Hepatocyte (in vitro differentiated cells): ENCODE measurements at regions not wholly inside any gene's neighbourhood (a gene's known extent, or its start where the extent isn't known, plus 50 kb on each side); places are given as distances from the start of the nearest gene placed in this dataset.

Experiments used
- DNase-seq: peaks from one replicate; pipeline ENCODE4 v3.0.0-alpha.2; 2016; ENCODE audit warnings: low spot score
- H2AFZ ChIP-seq: fragments of 200-600 bp; sonication (generic); 2 replicates; pipeline ENCODE4 v1.6.0; 2016; ENCODE audit warnings: antibody characterized with exemption, mild to moderate bottlenecking
- H3K27ac ChIP-seq: fragments of 200-600 bp; sonication (generic); 2 replicates; pipeline ENCODE4 v1.5.1; 2016; ENCODE audit warnings: mild to moderate bottlenecking
- H3K27me3 ChIP-seq: fragments of 200-600 bp; sonication (generic); 2 replicates; pipeline ENCODE4 v1.6.1; 2016
- H3K36me3 ChIP-seq: fragments of 200-600 bp; sonication (generic); replicated peaks from 2 replicates; pipeline ENCODE4 v1.5.1; 2016; ENCODE audit warnings: low read depth; ENCODE audit not compliant: insufficient read depth
- H3K4me1 ChIP-seq: fragments of 200-600 bp; sonication (generic); 2 replicates; pipeline ENCODE4 v1.5.1; 2016; ENCODE audit warnings: mild to moderate bottlenecking, moderate library complexity; ENCODE audit not compliant: insufficient read depth
- H3K4me2 ChIP-seq: fragments of 200-600 bp; sonication (generic); 2 replicates; pipeline ENCODE4 v1.6.0; 2016
- H3K4me3 ChIP-seq: fragments of 200-600 bp; sonication (generic); 2 replicates; pipeline ENCODE4 v1.5.1; 2016; ENCODE audit warnings: mild to moderate bottlenecking
- H3K79me2 ChIP-seq: fragments of 200-600 bp; sonication (generic); 2 replicates; pipeline ENCODE4 v1.6.0; 2017; ENCODE audit warnings: mild to moderate bottlenecking
- H3K9me2 ChIP-seq: fragments of 200-600 bp; sonication (generic); replicated peaks from 2 replicates; pipeline ENCODE4 v1.6.0; 2017; ENCODE audit warnings: mild to moderate bottlenecking; ENCODE audit not compliant: insufficient read depth
- H3K9me3 ChIP-seq: fragments of 200-600 bp; sonication (generic); 2 replicates; pipeline ENCODE4 v1.5.1; 2016; ENCODE audit warnings: low read depth, mild to moderate bottlenecking
- H4K20me1 ChIP-seq: fragments of 200-600 bp; sonication (generic); 2 replicates; pipeline ENCODE4 v1.6.0; 2016; ENCODE audit warnings: mild to moderate bottlenecking; ENCODE audit not compliant: insufficient read depth, poor library complexity, severe bottlenecking
- EZH2 ChIP-seq: fragments of 200-600 bp; sonication (generic); IDR thresholded peaks from 2 replicates; pipeline ENCODE4 v1.6.1; 2016; ENCODE audit warnings: antibody characterized with exemption, mild to moderate bottlenecking, borderline replicate concordance
- EZH2phosphoT487 ChIP-seq: fragments of 200-600 bp; sonication (generic); IDR thresholded peaks from one replicate; pipeline ENCODE4 v1.6.1; 2018; ENCODE audit warnings: antibody characterized with exemption, mild to moderate bottlenecking, low read depth, moderate library complexity; ENCODE audit not compliant: unreplicated experiment, severe bottlenecking
- WGBS: methylation state at CpG from one replicate; pipeline ENCODE4 v1.1.6; 2016; ENCODE audit warnings: low lambda C conversion rate; ENCODE audit errors: missing lambda C conversion rate; 5-methylcytosine and 5-hydroxymethylcytosine counted together
- TF ChIP-seq, protein P1 (sequence below): fragments of 200-600 bp; sonication (generic); IDR thresholded peaks from 2 replicates; pipeline ENCODE4 v1.5.1; 2016; ENCODE audit warnings: antibody characterized with exemption, mild to moderate bottlenecking; ENCODE audit not compliant: poor library complexity

DNA sequence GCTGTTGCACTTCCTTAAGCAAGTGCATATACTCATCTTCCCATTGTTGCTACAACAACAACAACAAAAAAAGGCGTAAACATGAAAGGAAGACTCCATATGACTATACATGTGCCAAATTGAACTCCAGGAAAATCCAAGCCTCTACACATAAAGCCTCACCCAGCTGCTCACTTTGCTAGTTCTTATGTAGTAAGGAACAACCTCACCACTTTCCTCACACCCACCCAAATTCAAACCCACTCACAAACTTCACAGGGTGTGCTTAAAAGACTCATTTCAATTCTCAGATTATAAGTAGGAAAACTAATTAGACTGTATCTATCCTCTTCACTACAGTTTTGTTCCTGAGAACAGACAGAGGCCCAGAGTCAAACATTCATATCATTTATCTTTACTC lies 671.1 kb upstream of the INTU start:
- Histone ChIP-seq H3K36me3 (no peaks in the 10 kb centered on the region), H3K79me2 (no peaks in the 10 kb centered on the region), H2AFZ (no peak overlapping the region), H3K9me3 (no peaks in the 10 kb centered on the region), H3K27me3 (no peaks in the 10 kb centered on the region), H4K20me1 (no peaks in the 10 kb centered on the region), H3K9me2 (no peaks in the 10 kb centered on the region), H3K4me3 (no peak overlapping the region), H3K4me1 (no peaks in the 10 kb centered on the region), H3K27ac (no peak overlapping the region), H3K4me2 (no peak overlapping the region)
- 88% methylated on average over 1 of the region's 1 CpG for WGBS
- no peak for DNase-seq
- TF ChIP-seq EZH2phosphoT487 (no peak), EZH2 (no peak)
- TF ChIP-seq, protein P1, sequence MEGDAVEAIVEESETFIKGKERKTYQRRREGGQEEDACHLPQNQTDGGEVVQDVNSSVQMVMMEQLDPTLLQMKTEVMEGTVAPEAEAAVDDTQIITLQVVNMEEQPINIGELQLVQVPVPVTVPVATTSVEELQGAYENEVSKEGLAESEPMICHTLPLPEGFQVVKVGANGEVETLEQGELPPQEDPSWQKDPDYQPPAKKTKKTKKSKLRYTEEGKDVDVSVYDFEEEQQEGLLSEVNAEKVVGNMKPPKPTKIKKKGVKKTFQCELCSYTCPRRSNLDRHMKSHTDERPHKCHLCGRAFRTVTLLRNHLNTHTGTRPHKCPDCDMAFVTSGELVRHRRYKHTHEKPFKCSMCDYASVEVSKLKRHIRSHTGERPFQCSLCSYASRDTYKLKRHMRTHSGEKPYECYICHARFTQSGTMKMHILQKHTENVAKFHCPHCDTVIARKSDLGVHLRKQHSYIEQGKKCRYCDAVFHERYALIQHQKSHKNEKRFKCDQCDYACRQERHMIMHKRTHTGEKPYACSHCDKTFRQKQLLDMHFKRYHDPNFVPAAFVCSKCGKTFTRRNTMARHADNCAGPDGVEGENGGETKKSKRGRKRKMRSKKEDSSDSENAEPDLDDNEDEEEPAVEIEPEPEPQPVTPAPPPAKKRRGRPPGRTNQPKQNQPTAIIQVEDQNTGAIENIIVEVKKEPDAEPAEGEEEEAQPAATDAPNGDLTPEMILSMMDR = no peak

DNA sequence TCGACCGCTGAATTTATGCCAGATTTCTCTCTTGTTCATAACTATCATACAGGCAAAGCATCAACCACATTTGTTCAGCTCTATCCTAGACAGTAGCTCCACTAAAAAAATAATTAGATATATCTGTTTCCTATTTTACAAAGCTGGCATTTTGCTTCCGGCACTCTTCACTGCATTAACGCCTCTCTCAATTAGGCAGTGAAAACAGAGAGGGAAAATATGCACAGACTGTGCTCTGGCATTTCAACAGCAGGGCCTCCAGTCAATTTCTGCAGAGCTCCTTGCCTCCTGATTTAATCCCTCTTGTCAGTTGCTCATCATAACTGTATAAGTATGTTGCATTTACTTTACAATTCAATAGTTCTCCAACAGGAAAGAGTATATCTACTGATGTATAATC lies 666.9 kb upstream of the INTU start:
- TF ChIP-seq EZH2 = no peak
- TF ChIP-seq, protein P1 = no peak
- Histone ChIP-seq H3K27ac (no peak overlapping the region), H3K79me2 (no peaks in the 10 kb centered on the region), H3K4me2 (no peak overlapping the region), H3K9me3 (no peaks in the 10 kb centered on the region), H2AFZ (no peak overlapping the region), H3K4me3 (no peak overlapping the region), H3K27me3 (no peaks in the 10 kb centered on the region), H3K4me1 (no peaks in the 10 kb centered on the region), H4K20me1 (no peaks in the 10 kb centered on the region), H3K9me2 (no peaks in the 10 kb centered on the region), H3K36me3 (no peaks in the 10 kb centered on the region)
- 73% methylated on average over 4 of the region's 4 CpGs for WGBS
- no peak for DNase-seq

DNA sequence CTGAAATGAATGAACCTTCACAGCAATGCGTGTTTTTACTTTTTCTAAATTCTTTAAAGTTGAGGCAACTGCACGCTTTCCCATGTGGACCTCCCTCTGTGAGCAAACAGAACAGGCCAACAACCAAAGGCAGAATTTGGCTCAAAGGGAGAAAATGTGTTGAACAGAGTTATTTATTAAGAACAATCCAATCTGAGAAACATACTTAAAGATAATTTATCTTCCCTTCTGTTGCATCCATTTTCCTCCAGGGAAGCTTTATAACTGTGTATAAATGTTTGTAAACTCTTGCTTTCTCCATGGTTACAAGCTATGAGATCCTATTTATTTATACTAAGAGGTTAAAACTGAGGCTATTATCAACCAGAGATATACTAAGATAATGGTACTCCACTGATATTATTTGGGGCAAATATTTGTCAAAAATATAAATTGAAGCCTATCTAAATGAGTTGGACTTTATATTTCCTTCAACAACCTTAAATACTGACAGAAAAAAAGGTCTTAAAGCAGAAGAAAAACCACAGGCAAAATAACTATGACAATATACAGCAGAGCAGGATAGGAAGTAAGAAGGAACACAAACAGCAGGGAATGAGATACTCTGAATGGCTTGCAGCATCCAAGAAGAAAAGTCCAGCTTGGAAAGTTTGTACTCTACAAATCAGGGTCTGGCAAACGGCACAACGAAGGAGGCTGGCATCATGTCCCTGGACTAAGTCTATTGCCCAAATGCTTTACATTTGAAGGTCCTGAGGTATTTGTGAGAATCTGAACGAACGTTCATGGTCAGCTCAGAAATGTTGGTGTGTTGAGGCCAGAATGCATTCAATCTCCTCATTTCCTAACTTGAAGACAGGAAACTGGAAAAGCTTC lies 663.2 kb upstream of the INTU start:
- H3K27ac ChIP-seq = peak overlapping the region; percentile 40
- no peaks in the 10 kb centered on the region for H3K79me2 ChIP-seq
- H3K36me3 ChIP-seq = no peaks in the 10 kb centered on the region
- H4K20me1 ChIP-seq = no peaks in the 10 kb centered on the region
- no peaks in the 10 kb centered on the region for H3K9me3 ChIP-seq
- no peaks in the 10 kb centered on the region for H3K27me3 ChIP-seq
- H3K9me2 ChIP-seq = no peaks in the 10 kb centered on the region
- peak; percentile 6 for DNase-seq
- H2AFZ ChIP-seq = peak overlapping the region; percentile 10
- H3K4me3 ChIP-seq = no peak overlapping the region
- no peaks in the 10 kb centered on the region for H3K4me1 ChIP-seq
- no peak overlapping the region for H3K4me2 ChIP-seq
- 67% methylated on average over 6 of the region's 6 CpGs for WGBS
- TF ChIP-seq EZH2phosphoT487 (no peak), EZH2 (no peak)
- TF ChIP-seq, protein P1 = no peak
